ENCODE measurements at regions not wholly inside any gene's neighbourhood (a gene's known extent, or its start where the extent isn't known, plus 50 kb on each side); places are given as distances from the start of the nearest gene placed in this dataset.

GRCh38 chr10:42380926-42381547 is 257.3 kb downstream of the ZNF33B start:
- no peaks in the 10 kb centered on the region for H3K79me2 ChIP-seq (ENCODE audit: control insufficient read depth, insufficient read depth, low read length)
- intact Hi-C loops (cut with micrococcal nuclease) (no loop called here), dilution Hi-C loops (cut with MboI; ENCODE audit: extremely low pct_ligation_motif_present, low sequenced_read_pairs) (no loop called here)
- DNase-seq (ENCODE audit: low read depth, low spot score) (no peak), FAIRE-seq (no peak)
- H3K4me3 ChIP-seq (replicated peaks in 1 of 3; ENCODE audit: insufficient read depth in 1 of 3, low read depth in 1 of 3, low read length in 3 of 3): no peak overlapping the region
- no peaks in the 10 kb centered on the region for H4K20me1 ChIP-seq (replicated peaks; ENCODE audit: control insufficient read depth, extremely low read depth, insufficient read depth, low read length)
- H3K4me1 ChIP-seq (ENCODE audit: control insufficient read depth, extremely low read depth, insufficient read depth, low read length): no peaks in the 10 kb centered on the region
- no peak overlapping the region for H3K4me2 ChIP-seq (ENCODE audit: insufficient read depth, low read length)
- no peak for TF ChIP-seq MAX (IDR thresholded peaks at IDR 0.05; ENCODE audit: insufficient read depth, insufficient read length)
- BruUV-seq (replicated peaks): no TSS peak
- H3K27me3 ChIP-seq (ENCODE audit: control insufficient read depth in 2 of 2, insufficient read depth in 2 of 2, low read length in 2 of 2): no peaks in the 10 kb centered on the region
- no peaks in the 10 kb centered on the region for H3K9me1 ChIP-seq (replicated peaks; ENCODE audit: control insufficient read depth, extremely low read depth, insufficient read depth, low read length)
- peaks cover 2% of the 10 kb centered on the region for H3K9me3 ChIP-seq (replicated peaks; ENCODE audit: control insufficient read depth, insufficient read depth, low read length)
- ChIA-PET CTCF (no interaction called here), POLR2A (no interaction called here)
- H3K9ac ChIP-seq (replicated peaks; ENCODE audit: extremely low read depth, insufficient read depth, low read length): no peak overlapping the region
- no peaks in the 10 kb centered on the region for H3K36me3 ChIP-seq (ENCODE audit: control insufficient read depth in 2 of 2, extremely low read depth in 1 of 2, insufficient read depth in 2 of 2, low read length in 2 of 2)
- no peak overlapping the region for H2AFZ ChIP-seq (ENCODE audit: low read depth, low read length)
- no peak overlapping the region for H3K27ac ChIP-seq (ENCODE audit: insufficient read depth, low read depth, low read length)

- Histone ChIP-seq H3K4me3 (replicated peaks in 1 of 3; ENCODE audit: insufficient read depth in 1 of 3, low read depth in 1 of 3, low read length in 3 of 3) (peak overlapping the region in 2 of 3 experiments; percentile 33 to 59), H3K4me1 (ENCODE audit: control insufficient read depth, extremely low read depth, insufficient read depth, low read length) (no peaks in the 10 kb centered on the region), H3K4me2 (ENCODE audit: insufficient read depth, low read length) (no peak overlapping the region), H3K36me3 (ENCODE audit: control insufficient read depth in 2 of 2, extremely low read depth in 1 of 2, insufficient read depth in 2 of 2, low read length in 2 of 2) (no peaks in the 10 kb centered on the region), H3K27ac (ENCODE audit: insufficient read depth, low read depth, low read length) (no peak overlapping the region), H3K79me2 (ENCODE audit: control insufficient read depth, insufficient read depth, low read length) (no peaks in the 10 kb centered on the region), H3K9me3 (replicated peaks; ENCODE audit: control insufficient read depth, insufficient read depth, low read length) (peaks cover 2% of the 10 kb centered on the region), H3K27me3 (ENCODE audit: control insufficient read depth in 2 of 2, insufficient read depth in 2 of 2, low read length in 2 of 2) (no peaks in the 10 kb centered on the region), H2AFZ (ENCODE audit: low read depth, low read length) (no peak overlapping the region), H3K9ac (replicated peaks; ENCODE audit: extremely low read depth, insufficient read depth, low read length) (peak overlapping the region; percentile 26), H4K20me1 (replicated peaks; ENCODE audit: control insufficient read depth, extremely low read depth, insufficient read depth, low read length) (no peaks in the 10 kb centered on the region), H3K9me1 (replicated peaks; ENCODE audit: control insufficient read depth, extremely low read depth, insufficient read depth, low read length) (no peaks in the 10 kb centered on the region)
- dilution Hi-C loops (cut with MboI; ENCODE audit: extremely low pct_ligation_motif_present, low sequenced_read_pairs): no loop called here
- DNase-seq (ENCODE audit: low read depth, low spot score) (peak; percentile 80), FAIRE-seq (no peak)
- POLR2A ChIA-PET: interaction anchor here (0.6 kb wide), 1 partner anchor 195 kb away, joined by 5 read pairs; no protein-coding TSS in a partner anchor
- no TSS peak for BruUV-seq (replicated peaks)
- no peak for TF ChIP-seq CTCF (IDR thresholded peaks at IDR 0.05; ENCODE audit: extremely low read depth in 1 of 2, insufficient read depth in 1 of 2, low read depth in 1 of 2, low read length in 2 of 2)
- no peak for TF ChIP-seq GATA2 (IDR thresholded peaks at IDR 0.05; ENCODE audit: insufficient read depth, insufficient read length, low read depth, low read length)
- TF ChIP-seq POLR2A (IDR thresholded peaks at IDR 0.05; ENCODE audit: low read depth, low read length): no peak
- no peak for TF ChIP-seq MAX (IDR thresholded peaks at IDR 0.05; ENCODE audit: insufficient read depth, insufficient read length)
- intact Hi-C loops (cut with micrococcal nuclease): no loop called here
- CTCF ChIA-PET: no interaction called here
Observed at GRCh38 chr10:42367532-42368230, 270.7 kb downstream of the ZNF33B start.
